ENCODE measurements at regions not wholly inside any gene's neighbourhood (a gene's known extent, or its start where the extent isn't known, plus 50 kb on each side); places are given as distances from the start of the nearest gene placed in this dataset.

DNA sequence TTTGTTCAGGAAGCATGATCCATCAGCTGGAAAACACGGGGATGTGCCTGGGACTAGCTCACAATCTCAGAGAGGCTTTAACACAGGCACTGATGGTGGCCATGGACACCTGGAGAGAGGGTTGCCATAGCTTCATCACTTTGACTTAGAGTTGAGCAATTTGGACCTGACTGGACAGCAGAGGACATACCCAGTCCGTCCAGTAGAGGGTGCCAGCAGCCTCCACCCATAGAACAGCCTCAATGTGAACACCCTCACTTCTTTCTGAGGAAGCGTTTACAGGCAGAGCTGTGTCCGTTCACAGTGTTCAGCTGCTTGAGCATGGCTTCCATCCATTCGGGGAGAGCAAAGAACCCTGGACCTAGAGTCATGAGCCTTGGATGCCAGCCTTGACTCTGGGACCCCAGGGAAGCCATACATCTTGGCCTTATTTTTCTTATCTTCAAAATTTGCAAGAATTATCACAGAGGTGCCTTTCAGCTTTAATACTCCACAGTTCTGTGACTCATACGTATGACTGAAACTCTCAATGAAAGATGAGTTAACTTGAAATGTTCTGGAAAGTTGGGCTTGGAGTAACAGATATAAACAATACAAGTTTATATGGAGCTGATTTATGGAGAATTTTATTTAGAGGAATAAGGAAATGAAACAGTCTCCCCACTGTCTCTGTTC is 302.9 kb upstream of the PODXL start:
- TF ChIP-seq, protein P1, sequence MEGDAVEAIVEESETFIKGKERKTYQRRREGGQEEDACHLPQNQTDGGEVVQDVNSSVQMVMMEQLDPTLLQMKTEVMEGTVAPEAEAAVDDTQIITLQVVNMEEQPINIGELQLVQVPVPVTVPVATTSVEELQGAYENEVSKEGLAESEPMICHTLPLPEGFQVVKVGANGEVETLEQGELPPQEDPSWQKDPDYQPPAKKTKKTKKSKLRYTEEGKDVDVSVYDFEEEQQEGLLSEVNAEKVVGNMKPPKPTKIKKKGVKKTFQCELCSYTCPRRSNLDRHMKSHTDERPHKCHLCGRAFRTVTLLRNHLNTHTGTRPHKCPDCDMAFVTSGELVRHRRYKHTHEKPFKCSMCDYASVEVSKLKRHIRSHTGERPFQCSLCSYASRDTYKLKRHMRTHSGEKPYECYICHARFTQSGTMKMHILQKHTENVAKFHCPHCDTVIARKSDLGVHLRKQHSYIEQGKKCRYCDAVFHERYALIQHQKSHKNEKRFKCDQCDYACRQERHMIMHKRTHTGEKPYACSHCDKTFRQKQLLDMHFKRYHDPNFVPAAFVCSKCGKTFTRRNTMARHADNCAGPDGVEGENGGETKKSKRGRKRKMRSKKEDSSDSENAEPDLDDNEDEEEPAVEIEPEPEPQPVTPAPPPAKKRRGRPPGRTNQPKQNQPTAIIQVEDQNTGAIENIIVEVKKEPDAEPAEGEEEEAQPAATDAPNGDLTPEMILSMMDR (conservative IDR thresholded peaks at IDR 0.05) = peak; percentile 91
- TF ChIP-seq EZH2 (IDR thresholded peaks at IDR 0.05; ENCODE audit: low read depth) = no peak
- Histone ChIP-seq H4K20me1 (ENCODE audit: insufficient read depth) (no peaks in the 10 kb centered on the region), H3K79me2 (ENCODE audit: low read depth) (no peaks in the 10 kb centered on the region), H3K27me3 (ENCODE audit: insufficient read depth, low read depth) (peaks cover 45% of the 10 kb centered on the region), H3K9me2 (ENCODE audit: insufficient read depth) (no peaks in the 10 kb centered on the region), H3K4me1 (replicated peaks; ENCODE audit: insufficient read depth) (no peaks in the 10 kb centered on the region), H2AFZ (no peak overlapping the region), H3K27ac (no peak overlapping the region), H3K4me2 (no peak overlapping the region), H3K9me3 (ENCODE audit: insufficient read depth, low read depth) (no peaks in the 10 kb centered on the region), H3F3A (ENCODE audit: insufficient read depth, low read depth) (no peaks in the 10 kb centered on the region), H3K36me3 (ENCODE audit: low read depth) (no peaks in the 10 kb centered on the region), H3K4me3 (no peak overlapping the region)
- peak; percentile 34 to 64 for DNase-seq
- no TSS peak for BruUV-seq (replicated peaks)
- CTCF ChIA-PET = interaction anchor here (0.6 to 1.8 kb wide), 4 partner anchors 619 to 1141 kb away, joined by 3 to 8 read pairs (median 4); no protein-coding TSS in a partner anchor
- intact Hi-C loops (cut with micrococcal nuclease; ENCODE audit: unreplicated experiment) = loop anchor here (1.0 to 10.0 kb wide), 4 partner anchors 164 to 721 kb away; no protein-coding TSS in a partner anchor
- POLR2A ChIA-PET (ENCODE audit: unreplicated experiment) = no interaction called here

DNA sequence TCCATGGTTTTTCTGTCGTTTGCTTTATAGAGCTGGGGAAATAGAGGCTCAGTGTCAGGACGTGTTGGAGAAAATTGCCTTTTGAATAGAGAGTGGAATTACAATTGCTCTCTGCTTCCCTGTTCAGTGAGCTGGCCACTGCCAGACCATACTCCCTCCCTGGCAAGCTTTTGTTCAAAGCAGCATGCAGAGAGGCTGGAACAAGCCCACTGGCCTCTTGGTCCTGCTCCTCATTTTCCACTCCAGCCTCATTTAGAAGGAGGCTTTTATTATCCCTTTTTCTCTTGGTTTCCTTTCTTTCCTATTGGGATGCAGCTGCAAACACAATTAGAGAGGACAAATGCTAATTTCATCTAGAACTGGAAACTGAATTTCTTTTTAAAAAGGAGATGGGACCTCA is 302.2 kb upstream of the PODXL start:
- Histone ChIP-seq H3K4me3 (no peak overlapping the region), H3K4me1 (replicated peaks; ENCODE audit: insufficient read depth) (no peaks in the 10 kb centered on the region), H3K79me2 (ENCODE audit: low read depth) (no peaks in the 10 kb centered on the region), H3K9me2 (ENCODE audit: insufficient read depth) (no peaks in the 10 kb centered on the region), H2AFZ (no peak overlapping the region), H3K36me3 (ENCODE audit: low read depth) (no peaks in the 10 kb centered on the region), H3K27me3 (ENCODE audit: insufficient read depth, low read depth) (peaks cover 44% of the 10 kb centered on the region), H4K20me1 (ENCODE audit: insufficient read depth) (no peaks in the 10 kb centered on the region), H3K4me2 (no peak overlapping the region), H3K27ac (no peak overlapping the region), H3F3A (ENCODE audit: insufficient read depth, low read depth) (no peaks in the 10 kb centered on the region), H3K9me3 (ENCODE audit: insufficient read depth, low read depth) (no peaks in the 10 kb centered on the region)
- ChIA-PET CTCF (interaction anchor here (0.6 to 1.8 kb wide), 3 partner anchors 722 to 1140 kb away, joined by 4 to 8 read pairs (median 4); no protein-coding TSS in a partner anchor), POLR2A (ENCODE audit: unreplicated experiment) (no interaction called here)
- intact Hi-C loops (cut with micrococcal nuclease; ENCODE audit: unreplicated experiment) = loop anchor here (1.0 to 10.0 kb wide), 4 partner anchors 164 to 722 kb away; no protein-coding TSS in a partner anchor
- peak in 1 of 2 experiments; percentile 21 for DNase-seq
- BruUV-seq (replicated peaks) = no TSS peak
- TF ChIP-seq, protein P1 (conservative IDR thresholded peaks at IDR 0.05) = no peak
- TF ChIP-seq EZH2 (IDR thresholded peaks at IDR 0.05; ENCODE audit: low read depth) = no peak

DNA sequence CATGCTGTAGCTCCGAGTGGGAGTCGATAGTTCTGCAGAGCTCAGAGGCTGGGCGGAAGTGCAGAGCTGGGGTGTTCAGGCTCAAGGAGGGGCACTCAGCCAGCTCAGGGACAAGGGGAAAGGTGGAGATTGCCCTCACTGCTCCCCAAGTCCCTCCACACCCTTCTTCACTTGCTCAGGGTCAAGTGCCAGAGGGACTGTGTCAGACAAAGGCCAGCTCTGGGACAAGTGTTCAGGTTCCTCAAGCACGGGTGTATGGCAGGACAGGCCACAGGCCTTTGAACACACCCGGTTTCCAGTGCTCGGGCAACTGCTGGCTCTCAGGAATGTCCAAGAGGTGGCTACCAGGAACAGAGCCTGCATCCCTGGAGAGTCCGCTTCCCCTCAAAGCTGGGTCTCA is 293.0 kb upstream of the PODXL start:
- H3K4me2 ChIP-seq = no peak overlapping the region
- H3K4me3 ChIP-seq = no peak overlapping the region
- H3K4me1 ChIP-seq (replicated peaks; ENCODE audit: insufficient read depth) = no peaks in the 10 kb centered on the region
- peaks cover 85% of the 10 kb centered on the region for H3K27me3 ChIP-seq (ENCODE audit: insufficient read depth, low read depth)
- CTCF ChIA-PET = interaction anchor here (0.6 kb wide), 1 partner anchor 728 kb away, joined by 4 read pairs; no protein-coding TSS in a partner anchor
- H3K79me2 ChIP-seq (ENCODE audit: low read depth) = no peaks in the 10 kb centered on the region
- no TSS peak for BruUV-seq (replicated peaks)
- no peak overlapping the region for H2AFZ ChIP-seq
- no peaks in the 10 kb centered on the region for H3K9me2 ChIP-seq (ENCODE audit: insufficient read depth)
- H3K9me3 ChIP-seq (ENCODE audit: insufficient read depth, low read depth) = no peaks in the 10 kb centered on the region; the same call in 1 of the 2 replicates
- no peak overlapping the region for H3K27ac ChIP-seq
- POLR2A ChIA-PET (ENCODE audit: unreplicated experiment) = no interaction called here
- intact Hi-C loops (cut with micrococcal nuclease; ENCODE audit: unreplicated experiment) = no loop called here
- peak in 1 of 2 experiments; percentile 23 for DNase-seq
- H4K20me1 ChIP-seq (ENCODE audit: insufficient read depth) = no peaks in the 10 kb centered on the region
- H3F3A ChIP-seq (ENCODE audit: insufficient read depth, low read depth) = no peaks in the 10 kb centered on the region
- no peaks in the 10 kb centered on the region for H3K36me3 ChIP-seq (ENCODE audit: low read depth)
- TF ChIP-seq, protein P1 (conservative IDR thresholded peaks at IDR 0.05) = no peak
- no peak for TF ChIP-seq EZH2 (IDR thresholded peaks at IDR 0.05; ENCODE audit: low read depth)
